IPS-NIHi11 (cell line): ENCODE measurements at regions not wholly inside any gene's neighbourhood (a gene's known extent, or its start where the extent isn't known, plus 50 kb on each side); places are given as distances from the start of the nearest gene placed in this dataset.

ENCODE experiments used
- DNase-seq: peaks from one replicate; pipeline ENCODE4 v3.0.0; 2012; ENCODE audit warnings: mixed read lengths, low spot score

DNA sequence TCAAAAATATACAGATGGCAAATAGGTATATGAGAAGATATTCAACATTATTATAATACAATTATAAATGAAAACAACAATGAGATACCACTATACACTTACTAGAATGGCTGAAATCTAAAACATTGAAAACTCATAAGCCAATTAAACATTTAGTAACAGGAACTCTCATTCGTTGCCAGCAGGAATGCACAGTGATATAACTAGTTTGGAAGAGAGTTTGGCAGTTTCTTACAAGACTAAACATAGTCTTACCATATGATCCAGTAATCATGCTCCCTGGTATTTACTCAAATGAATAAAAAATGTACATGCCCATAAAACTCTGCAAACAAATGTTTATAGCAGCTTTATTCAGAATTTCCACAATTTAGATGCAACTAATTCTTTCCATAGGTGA is 476.2 kb upstream of the COBL start:
- DNase-seq: no peak

DNA sequence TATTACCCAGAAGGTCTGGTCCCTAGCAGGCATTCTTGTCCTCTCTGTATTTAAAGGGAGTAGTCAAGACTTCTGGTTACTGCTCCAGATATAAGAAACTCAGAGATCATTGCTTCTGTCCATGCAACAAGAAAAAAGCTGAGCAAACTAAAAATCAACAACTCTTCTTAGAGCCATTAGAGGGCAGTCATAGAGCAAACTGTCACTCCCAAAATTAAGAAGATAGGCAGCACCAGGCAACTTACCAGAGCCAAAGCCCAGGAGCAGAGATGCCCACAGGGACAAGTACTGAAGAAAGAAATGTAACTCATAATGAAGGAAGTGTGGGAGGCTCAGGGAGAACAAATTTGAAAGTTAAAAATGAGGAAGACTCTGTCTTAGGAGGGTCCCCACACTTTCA is 472.9 kb upstream of the COBL start:
- peak; percentile 45 for DNase-seq

DNA sequence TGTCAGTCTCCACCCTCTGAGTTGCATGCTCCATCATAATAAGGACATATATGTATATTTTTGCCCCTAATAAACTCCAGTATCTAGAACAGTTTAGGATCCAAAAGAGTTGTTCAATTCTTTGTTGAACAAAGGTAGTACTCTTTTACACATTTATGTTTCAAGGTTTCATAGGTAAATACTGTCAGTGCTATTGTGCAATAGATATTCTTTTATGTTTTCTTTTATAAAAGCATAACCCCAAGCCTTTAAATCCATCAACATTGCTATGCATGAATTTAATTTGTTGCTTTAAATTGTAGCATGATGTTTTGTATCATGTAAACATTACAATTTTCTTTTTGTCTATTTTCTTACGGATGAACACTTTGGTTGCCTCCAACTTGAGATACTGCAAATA is 469.7 kb upstream of the COBL start:
- no peak for DNase-seq

DNA sequence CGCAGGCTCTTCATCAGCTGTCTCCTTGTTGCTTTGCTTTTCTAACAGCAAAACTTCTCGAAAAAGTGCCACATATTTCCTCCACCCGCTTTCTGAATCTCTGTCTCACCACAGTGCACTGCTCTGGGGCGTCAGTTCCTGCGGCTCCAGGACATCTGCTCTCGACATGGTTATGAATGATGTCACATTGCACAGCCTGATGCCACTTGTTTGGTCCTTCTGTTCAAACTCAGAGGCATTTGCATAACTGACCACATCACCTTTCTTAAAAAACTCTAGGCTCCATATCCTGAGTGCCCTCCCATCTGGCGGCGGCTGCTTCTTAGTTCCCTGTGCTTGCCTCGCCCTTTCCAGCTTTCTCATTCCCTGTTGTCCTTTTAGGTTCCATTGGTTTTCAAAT is 469.3 kb upstream of the COBL start:
- DNase-seq: no peak

DNA sequence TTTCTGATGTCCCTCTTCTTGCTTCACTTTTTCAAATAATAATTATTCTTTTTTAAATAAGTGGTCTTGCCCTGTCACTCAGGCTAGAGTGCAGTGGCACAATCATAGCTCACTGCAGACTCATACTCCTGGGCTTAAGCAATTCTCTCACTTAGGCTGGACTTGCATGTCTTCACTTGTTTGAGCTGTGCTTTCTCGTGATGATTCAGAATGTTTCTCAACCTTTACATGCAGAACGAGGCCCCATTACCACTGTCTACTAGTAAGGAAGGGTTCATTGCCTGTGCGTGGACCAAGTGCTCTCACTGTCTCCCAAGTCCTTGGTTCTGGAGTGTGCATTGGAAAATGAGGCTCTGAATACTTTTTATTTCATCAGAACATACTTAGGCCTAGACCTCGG is 468.6 kb upstream of the COBL start:
- no peak for DNase-seq

DNA sequence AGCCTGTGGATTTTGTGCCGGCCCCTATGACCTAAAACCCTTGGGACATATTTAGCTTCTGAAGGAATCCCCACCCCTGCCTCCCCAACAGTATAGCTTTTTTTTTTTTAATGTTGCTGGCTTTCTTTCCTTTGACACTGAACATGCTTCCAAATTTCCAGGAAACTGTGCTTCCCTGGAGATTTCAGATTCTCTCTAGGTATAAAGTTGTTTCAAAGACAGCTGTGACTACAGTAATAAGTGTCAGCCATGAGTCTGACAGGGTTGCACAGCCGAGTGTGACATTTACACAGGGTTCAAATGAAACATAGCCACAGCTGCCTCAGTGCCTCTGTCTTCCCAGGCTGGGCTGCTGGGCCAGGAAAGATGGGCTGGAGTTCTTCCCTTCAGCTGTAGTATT is 466.6 kb upstream of the COBL start:
- no peak for DNase-seq

DNA sequence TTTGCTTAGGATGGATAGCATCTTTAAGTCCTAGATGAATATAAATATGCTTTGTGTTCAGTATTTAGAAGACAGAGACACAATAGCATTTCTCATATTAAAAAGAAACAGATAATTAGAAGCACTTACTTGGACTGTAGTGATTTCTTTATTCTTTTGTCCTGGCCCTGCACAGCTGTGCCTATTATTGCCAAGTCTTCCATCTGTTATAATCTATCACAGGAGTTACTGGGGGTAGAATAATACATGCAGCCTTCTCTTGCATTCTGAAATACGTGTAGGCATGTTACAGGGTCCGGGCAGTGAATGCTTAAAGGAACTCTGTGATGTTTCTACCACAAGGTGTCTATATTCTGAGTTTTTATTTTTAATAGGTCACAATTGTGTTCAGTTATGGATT is 461.5 kb upstream of the COBL start:
- DNase-seq: no peak

DNA sequence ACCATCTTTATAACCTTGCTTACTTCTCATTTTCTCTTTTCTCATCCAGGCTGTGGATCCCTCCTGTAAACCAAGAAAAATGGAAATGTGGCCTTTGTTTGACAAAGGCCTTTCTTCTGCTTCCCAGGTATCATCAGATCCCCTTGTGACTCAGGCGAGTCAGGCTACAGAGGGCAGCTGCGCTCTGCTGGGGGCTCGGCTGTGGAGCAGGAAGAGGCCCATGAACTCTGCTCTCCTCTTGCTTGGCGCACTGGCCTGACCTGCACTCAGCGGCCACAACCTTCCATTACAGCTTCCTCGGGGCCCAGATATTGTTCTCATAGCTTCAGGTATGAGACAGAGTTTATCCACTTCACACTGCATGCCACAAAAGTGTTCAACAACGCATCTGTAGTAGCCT is 457.6 kb upstream of the COBL start:
- DNase-seq: peak; percentile 46

DNA sequence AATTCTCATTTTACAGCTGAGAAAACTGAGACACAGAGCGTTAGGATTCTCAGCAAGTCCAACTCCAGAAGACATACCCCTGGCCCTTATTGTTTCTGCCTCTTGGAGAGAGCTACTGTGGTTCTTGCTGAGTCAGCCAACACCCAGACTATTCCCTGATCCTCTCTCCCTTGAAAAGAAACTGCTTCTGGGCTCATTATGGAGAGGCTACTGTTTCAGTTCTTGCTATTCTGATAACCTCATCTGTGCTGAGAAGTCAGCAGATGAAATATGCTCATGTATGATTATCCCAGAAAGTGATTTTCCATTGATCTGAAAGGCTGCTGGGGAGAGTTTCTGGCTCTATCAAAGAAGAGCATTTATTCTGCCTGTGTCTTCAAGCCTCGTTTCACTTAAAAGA is 455.6 kb upstream of the COBL start:
- DNase-seq: no peak

DNA sequence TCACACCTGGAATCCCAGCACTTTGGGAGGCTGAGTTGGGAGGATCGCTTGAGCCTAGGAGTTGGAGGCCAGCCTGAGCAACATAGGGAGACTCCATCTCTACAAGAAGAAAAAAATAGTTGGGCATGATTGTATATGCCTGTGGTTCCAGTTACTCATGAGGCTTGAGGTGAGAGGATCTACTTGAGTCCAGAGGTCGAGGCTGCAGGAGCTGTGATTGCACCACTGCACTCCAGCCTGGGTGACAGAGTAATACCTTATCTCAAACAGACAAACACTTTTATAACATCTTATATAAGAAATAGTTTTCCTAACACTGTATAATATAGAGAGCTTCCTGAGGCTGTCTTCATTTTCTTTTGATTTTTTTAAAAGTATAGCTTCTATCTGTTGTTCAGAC is 448.4 kb upstream of the COBL start:
- no peak for DNase-seq

DNA sequence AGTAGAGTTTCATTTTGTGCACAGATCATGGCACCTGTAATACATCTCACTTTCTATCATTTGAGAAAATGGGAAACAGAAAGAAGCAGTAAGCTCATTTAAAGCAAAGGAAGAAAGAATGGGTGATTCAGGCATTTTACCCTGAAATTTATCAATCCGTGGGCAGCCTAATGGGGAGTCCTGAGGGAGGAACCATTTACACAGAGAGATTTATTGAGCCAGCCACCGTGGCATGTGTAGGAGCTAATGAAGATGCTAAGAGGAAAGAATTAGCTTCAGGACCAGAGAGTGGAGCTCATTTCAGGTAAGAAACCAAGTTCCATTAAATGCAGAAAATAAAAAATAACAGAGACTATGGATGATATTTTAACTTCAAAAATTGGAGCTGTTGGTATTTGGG is 443.4 kb upstream of the COBL start:
- no peak for DNase-seq

DNA sequence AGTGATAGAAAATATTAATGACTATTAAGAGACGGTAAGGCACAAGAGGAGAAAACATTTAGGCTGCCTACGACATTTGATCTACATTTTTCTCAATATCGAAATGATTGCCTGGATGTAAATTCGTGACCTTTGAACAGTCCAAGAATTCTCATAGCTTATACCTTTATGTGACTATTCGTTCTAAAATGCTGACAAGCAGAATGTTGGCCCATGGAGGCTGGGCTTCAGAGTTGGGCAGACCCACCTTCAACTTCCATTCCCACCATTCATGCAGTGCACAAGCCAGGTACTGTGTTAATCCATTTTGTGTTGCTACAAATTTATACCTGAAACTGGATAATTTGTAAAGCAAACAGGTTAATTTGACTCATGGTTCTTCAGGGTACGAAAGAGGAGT is 441.4 kb upstream of the COBL start:
- no peak for DNase-seq

DNA sequence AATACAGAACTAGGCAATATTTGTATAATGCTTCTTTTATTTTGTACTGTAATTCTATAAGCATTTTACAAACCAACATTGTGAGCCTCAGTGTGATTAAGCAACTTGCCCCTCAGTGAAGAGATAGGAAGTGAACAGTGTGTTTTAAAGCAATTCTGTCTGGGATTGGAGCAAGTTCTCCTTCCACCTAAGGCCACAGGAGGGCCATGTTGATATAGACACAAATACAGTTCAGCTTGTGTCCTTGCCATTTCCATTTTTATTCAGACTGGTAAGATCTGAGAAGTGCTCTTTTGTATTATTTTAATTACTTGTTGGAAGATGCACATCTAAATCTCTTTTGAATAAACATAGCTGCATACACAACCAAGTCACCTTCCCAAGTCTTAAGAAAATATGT is 416.3 kb upstream of the COBL start:
- no peak for DNase-seq

DNA sequence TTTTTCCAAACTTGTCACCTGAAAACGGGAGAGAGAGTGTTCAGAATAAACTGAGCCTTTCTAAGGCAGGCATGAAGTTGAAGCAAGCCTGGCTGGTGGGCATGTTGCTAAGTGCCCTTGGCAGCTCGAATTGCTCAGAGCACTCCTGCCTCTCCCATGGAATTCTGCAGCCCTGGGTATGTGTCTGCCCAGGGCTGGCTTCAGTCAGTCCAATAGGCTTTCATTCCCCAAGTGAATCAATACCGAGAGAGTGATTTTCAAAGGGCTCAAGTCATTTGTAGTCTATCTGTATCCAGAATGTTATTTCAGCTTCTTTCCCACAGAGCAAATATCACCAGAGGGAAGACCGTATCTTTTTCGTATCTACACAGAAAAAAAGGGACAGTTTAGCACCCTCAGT is 415.5 kb upstream of the COBL start:
- DNase-seq: no peak

DNA sequence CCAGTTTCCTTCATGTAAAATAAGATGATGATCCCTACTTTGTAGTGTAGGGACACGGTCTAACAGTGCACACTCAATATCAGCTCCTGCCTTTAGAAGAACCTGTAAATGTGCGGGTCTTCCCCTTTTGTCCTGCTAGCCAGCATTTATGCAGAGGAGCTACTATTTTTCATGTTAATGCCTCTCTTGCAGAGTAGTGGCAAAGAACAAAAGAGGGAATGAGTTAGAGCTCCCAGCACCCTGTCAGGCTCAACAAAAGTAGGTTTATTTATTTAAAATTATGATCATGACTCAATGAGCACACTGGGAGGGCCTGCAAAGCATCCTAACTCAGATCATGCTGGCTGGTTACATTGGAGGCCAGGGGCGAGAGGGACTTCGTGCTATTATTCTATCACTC is 414.5 kb upstream of the COBL start:
- DNase-seq: peak; percentile 29

DNA sequence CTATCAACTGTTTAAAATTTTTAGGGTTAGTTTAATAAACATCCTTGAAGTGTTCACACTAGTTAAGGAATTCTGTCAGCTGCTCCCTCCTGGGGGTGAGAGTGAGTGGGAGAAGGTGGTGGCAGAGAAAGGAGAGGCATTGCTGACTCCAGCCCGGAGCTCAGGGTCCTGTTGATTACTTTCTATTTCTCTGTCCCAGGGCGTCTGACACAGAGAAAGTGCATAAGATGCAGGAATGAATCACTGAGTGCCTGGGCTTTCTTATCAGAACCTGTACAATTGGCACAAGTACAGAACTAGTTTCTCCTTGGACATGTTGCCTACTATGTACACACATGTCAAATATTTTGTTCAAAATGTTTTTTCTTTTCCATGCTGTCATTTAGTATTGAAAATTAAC is 410.8 kb upstream of the COBL start:
- no peak for DNase-seq

DNA sequence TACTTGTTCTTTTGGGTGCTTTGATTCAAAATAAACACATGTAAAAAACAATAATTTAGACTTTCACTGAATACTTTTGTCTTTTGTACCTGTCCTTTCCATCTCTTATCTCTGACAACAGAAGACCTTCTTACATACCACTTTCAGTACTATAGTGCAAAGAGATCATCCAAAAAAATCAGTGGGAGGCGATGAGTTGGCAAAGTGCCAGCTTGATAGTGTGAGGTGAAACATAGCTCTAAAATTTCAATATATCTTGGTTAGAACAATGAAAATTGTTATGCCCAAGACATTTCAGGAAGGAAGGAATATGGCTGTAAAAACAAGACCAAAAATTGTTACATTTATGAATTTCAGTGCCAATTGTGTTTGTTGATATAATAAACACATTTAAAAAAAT is 390.2 kb upstream of the COBL start:
- no peak for DNase-seq

DNA sequence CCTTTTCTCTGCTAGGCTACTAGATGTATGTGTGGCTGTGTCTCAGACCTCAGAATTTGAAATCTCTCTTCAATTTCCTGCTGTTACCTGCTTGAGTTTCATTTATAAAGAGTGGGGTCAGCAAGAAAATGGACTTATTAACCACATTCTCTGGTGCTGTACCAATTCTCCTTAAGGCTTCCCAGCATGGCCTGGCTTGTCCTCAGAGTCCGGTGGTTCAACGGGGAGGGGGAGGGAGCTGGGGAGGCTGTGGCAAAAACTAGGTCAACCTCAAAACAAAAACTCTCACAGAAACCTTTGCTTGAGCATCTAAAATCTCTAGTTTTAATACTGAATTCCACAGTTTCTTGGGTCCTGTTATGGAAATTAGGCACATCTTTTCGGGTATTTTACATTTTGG is 389.1 kb upstream of the COBL start:
- no peak for DNase-seq

DNA sequence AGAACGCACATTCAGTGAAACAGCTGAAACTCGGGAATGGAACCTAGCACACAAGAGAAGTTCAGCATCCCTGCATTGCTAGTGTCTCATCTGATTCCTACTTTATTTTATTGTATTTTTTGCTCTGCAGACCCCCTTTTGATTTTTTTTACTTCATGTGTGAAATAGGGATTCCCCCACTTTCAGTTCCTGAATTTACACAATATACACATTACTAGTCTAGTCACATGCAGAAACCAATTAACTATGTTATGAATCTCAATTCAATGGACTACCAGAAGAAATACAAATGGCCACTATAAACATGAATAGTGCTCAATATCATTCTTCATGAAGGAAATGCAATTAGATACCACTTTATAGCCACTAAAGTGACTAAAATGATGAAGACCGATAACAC is 386.1 kb upstream of the COBL start:
- DNase-seq: no peak

DNA sequence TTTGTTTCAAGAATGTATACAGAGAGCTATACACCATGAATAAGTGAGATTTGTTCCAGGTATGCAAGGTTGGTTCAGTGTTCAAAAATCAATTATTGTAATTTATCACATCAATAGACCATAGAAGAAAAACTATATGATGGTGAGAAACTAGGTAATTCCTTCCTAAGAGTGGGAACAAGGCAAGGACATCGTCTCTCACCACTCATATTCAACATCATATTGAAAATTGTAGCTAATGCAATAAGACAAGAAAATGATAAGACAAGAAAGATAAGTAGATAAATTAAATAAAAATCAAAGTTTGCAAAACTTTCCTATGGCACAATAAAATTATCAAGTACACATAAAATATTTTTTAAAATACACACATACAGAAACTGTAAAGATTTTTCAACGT is 385.3 kb upstream of the COBL start:
- DNase-seq: no peak

DNA sequence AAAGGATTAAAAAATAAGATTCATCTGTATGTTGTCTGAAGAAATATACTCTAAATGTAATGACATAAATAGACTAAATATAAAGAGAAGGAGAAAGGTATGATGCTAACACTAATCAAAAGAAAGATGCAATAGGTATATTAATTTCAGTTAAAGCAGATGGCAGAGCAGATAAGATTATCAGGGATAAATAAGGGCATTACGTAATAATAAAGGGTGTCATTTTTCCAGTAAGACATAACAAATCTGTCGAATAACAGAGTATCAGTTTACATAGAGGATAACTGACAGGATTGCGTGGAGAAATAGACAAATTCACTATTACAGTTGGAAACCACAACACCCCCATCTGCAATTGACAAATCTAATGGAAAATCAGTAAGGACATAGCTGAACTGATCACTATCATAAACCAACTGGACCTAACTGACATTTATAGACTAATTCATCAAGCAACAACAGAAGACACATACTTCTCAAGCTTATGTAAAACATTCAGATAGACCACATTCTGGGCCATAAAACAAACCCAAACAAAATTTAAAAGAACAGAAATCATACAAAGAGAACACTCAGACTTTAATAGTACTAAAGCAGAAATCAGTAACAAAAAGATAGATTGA is 384.1 kb upstream of the COBL start:
- no peak for DNase-seq

DNA sequence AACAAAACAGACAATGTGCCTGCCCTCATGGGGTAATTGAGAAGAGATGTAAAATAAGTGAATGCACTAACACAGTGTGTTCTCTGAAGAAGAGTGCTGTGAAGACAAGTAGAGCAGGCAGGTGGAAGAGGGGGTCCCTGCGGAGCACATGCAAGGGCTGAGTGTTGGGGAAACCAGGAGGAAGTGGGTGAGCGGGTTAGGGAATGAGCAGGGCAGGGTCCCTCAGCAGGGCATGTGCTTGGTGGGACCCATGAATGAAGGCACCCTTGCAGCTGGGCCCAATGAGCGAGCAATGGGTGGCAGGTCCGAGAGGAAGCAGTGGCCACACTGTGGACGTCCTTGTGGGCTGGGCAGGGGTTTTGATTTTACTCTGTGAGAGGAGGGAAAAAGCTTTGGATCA is 376.6 kb upstream of the COBL start:
- no peak for DNase-seq

DNA sequence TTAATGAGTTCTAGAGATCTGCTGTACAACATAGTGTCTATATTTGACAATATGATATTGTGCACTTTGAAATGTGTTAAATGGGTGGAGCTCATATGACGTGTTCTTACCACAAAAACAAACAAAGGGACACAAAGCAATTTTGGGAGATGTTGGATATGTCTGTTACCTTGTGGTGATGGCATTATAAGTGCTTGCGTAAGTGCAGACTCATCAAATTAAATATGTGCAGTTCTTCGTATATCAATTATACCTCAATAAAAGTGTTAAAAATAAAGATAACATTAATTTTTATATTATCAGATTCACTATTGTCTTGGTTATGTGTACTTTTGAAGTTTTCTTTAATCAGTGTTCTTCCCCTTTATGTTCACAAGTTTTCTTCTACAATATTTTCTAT is 372.9 kb upstream of the COBL start:
- no peak for DNase-seq

DNA sequence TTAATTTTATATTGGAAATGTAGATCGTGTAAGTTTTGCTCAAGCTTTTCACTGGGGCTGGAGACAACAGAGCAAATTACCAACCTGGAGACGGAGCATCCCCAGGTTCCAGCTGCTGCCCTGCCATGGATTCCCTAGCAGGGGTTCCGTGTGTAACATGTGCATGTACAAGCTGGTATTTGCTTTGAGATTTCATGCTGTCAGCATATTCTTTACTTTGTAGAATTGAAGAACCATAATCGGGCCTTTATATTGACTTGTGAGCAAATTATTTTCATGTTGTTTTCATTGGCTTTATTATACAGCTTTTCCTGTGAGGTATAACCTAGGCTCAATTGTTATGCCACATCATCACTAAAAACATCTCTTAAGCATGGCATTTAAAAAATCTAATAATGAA is 369.2 kb upstream of the COBL start:
- DNase-seq: no peak
